Ectodermal cell (in vitro differentiated cells): ENCODE measurements at regions not wholly inside any gene's neighbourhood (a gene's known extent, or its start where the extent isn't known, plus 50 kb on each side); places are given as distances from the start of the nearest gene placed in this dataset.

Experiments
- H3K27ac ChIP-seq: 2 replicates; pipeline ENCODE4 v1.7.0; 2013; ENCODE audit warnings: mild to moderate bottlenecking, low read depth, low read length; ENCODE audit not compliant: insufficient read depth, poor library complexity, severe bottlenecking
- H3K27me3 ChIP-seq: 2 replicates; pipeline ENCODE4 v1.7.0; 2013; ENCODE audit warnings: mild to moderate bottlenecking, low read length; ENCODE audit not compliant: insufficient read depth, control insufficient read depth, poor library complexity, severe bottlenecking
- H3K36me3 ChIP-seq: one replicate; pipeline ENCODE4 v1.7.0; 2013; ENCODE audit warnings: low read length; ENCODE audit not compliant: control insufficient read depth, insufficient read depth
- H3K4me1 ChIP-seq: one replicate; pipeline ENCODE4 v1.7.0; 2013; ENCODE audit warnings: low read length; ENCODE audit not compliant: control insufficient read depth, insufficient read depth
- H3K4me3 ChIP-seq: 2 replicates; pipeline ENCODE4 v1.7.0; 2013; ENCODE audit warnings: low read depth, low read length, control low read depth; ENCODE audit not compliant: insufficient read depth
- H3K9me3 ChIP-seq: 2 replicates; pipeline ENCODE4 v1.7.0; 2013; ENCODE audit warnings: mild to moderate bottlenecking, low read length, moderate library complexity; ENCODE audit not compliant: control insufficient read depth
- WGBS, 2 experiments: methylation state at CpG; one replicate each; pipeline ENCODE4 v1.1.7; 2013; ENCODE audit warnings: missing lambda C conversion rate in 2 of 2; 5-methylcytosine and 5-hydroxymethylcytosine counted together

GRCh38 chr10:57314046-57314445, 953.0 kb upstream of the ZWINT start:
- Histone ChIP-seq H3K27ac (no peak overlapping the region), H3K4me3 (no peak overlapping the region), H3K4me1 (no peaks in the 10 kb centered on the region), H3K36me3 (no peaks in the 10 kb centered on the region), H3K9me3 (no peaks in the 10 kb centered on the region), H3K27me3 (no peaks in the 10 kb centered on the region)

- Histone ChIP-seq H3K27ac (no peak overlapping the region), H3K9me3 (no peaks in the 10 kb centered on the region), H3K4me3 (no peak overlapping the region), H3K27me3 (no peaks in the 10 kb centered on the region), H3K4me1 (no peaks in the 10 kb centered on the region), H3K36me3 (no peaks in the 10 kb centered on the region)
- WGBS, 2 experiments = 50 to 66% methylated on average over 1 to 2 of the region's 3 CpGs
Measured at GRCh38 chr10:57303566-57303965, 942.5 kb upstream of the ZWINT start.

- Histone ChIP-seq H3K4me1 (no peaks in the 10 kb centered on the region), H3K9me3 (no peaks in the 10 kb centered on the region), H3K27me3 (no peaks in the 10 kb centered on the region), H3K27ac (no peak overlapping the region), H3K4me3 (no peak overlapping the region), H3K36me3 (no peaks in the 10 kb centered on the region)
- 100% methylated on average over 2 of the region's 3 CpGs for WGBS, 2 experiments
Measured at GRCh38 chr10:57300718-57301117, 939.7 kb upstream of the ZWINT start.

- Histone ChIP-seq H3K9me3 (no peaks in the 10 kb centered on the region), H3K27me3 (no peaks in the 10 kb centered on the region), H3K4me1 (no peaks in the 10 kb centered on the region), H3K36me3 (no peaks in the 10 kb centered on the region), H3K4me3 (no peak overlapping the region), H3K27ac (no peak overlapping the region)
- 97 to 100% methylated on average over 1 of the region's 1 CpG for WGBS, 2 experiments
Measured at GRCh38 chr10:57294698-57295097, 933.6 kb upstream of the ZWINT start.

DNA sequence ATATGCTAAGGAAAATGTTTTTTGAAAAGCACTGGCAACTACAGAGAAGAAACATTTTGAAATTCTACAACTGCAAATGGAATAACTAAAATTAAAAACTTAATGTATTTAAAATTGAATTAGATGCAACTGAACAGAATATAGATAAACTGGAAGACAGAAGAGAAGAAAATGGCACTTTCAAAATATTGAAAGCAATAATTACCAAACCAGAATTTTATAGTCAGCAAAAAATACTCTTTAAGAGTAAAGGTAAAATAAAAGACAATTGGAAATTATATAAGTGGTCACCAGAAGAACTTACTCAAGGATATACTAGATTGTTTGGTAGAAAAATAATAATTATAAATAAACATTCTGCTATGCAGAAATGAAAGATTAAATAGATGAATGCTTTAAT, 927.7 kb upstream of the ZWINT start:
- Histone ChIP-seq H3K4me1 (no peaks in the 10 kb centered on the region), H3K27me3 (no peaks in the 10 kb centered on the region), H3K4me3 (no peak overlapping the region), H3K9me3 (no peaks in the 10 kb centered on the region), H3K27ac (no peak overlapping the region), H3K36me3 (no peaks in the 10 kb centered on the region)

- Histone ChIP-seq H3K4me3 (no peak overlapping the region), H3K4me1 (no peaks in the 10 kb centered on the region), H3K27ac (no peak overlapping the region), H3K9me3 (no peaks in the 10 kb centered on the region), H3K27me3 (no peaks in the 10 kb centered on the region), H3K36me3 (no peaks in the 10 kb centered on the region)
- 82 to 89% methylated on average over 3 of the region's 3 CpGs for WGBS, 2 experiments
Measured at GRCh38 chr10:57262892-57263291, 901.8 kb upstream of the ZWINT start.

DNA sequence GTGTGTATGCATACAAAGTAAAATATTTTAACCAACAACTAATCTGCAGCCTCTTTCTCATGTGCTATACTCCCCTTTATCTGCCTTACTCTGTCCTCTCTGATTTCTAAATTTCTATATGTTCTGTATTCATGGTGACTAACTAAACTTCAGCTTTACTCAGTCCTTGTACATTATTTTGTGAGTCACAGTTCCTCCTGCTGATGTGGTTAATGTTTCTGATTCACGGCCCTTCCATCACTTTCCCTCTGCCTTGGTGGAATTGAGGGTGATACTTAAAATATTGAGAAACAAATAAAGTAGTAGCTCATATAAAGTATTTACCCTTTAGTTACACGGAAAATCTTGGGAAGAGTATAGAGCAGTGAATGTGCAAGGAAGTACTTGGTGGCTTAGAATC, 899.1 kb upstream of the ZWINT start:
- Histone ChIP-seq H3K9me3 (no peaks in the 10 kb centered on the region), H3K4me3 (no peak overlapping the region), H3K27ac (no peak overlapping the region), H3K4me1 (no peaks in the 10 kb centered on the region), H3K36me3 (no peaks in the 10 kb centered on the region), H3K27me3 (no peaks in the 10 kb centered on the region)
- WGBS, 2 experiments = 90% methylated on average over 2 of the region's 2 CpGs; no CpG with 5 or more reads in 1 of the 2 experiments

DNA sequence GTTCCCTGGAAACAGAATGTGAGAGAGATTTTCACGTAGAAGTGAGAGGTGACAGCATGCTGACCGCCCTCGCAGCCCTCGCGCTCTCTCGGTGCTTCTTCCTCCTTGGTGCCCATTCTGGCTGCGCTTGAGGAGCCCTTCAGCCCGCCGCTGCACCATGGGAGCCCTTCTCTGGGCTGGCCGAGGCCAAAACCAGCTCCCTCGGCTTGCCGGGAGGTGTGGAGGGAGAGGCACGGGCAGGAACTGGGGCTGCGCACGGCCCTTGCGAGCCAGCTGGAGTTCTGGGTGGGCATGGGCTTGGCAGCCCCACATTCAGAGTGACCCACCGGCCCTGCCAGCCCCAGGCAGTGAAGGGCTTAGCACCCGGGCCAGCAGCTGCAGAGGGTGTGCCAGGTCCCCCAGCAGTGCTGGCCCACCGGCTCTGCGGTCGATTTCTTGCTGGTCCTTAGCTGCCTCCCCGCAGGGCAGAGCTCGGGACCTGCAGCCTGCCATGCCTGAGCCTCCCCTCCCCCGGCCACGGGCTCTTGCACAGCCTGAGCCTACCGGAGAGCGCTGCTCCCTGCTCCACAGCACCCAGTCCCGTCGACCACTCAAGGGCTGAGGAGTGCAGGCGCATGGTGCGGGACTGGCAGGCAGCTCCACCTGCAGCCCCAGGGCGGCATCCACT, 888.7 kb upstream of the ZWINT start:
- Histone ChIP-seq H3K4me1 (no peaks in the 10 kb centered on the region), H3K27me3 (no peaks in the 10 kb centered on the region), H3K27ac (no peak overlapping the region), H3K9me3 (no peaks in the 10 kb centered on the region), H3K36me3 (no peaks in the 10 kb centered on the region), H3K4me3 (no peak overlapping the region)
- 94 to 95% methylated on average over 32 of the region's 32 CpGs for WGBS, 2 experiments

DNA sequence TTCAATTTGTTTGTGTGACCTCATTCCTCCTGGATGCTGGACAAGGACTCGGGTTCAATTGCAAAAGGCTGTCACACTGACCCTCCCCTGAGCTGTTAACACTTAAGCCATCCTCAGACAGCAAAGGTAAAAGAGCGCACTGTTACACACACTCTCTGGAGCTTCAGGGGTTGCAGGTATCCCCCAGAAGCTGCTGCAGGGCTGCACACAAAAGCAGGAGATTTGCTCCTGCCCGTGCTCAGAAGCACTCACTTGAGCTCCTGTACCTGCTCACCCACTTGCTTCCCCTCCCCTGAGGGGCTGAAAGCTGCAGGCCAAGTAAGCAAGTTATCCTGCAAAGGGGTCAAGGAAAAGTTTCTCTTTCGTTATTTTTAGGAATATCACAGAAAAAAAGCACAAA, 886.2 kb upstream of the ZWINT start:
- Histone ChIP-seq H3K27ac (no peak overlapping the region), H3K4me1 (no peaks in the 10 kb centered on the region), H3K9me3 (no peaks in the 10 kb centered on the region), H3K4me3 (no peak overlapping the region), H3K36me3 (no peaks in the 10 kb centered on the region), H3K27me3 (no peaks in the 10 kb centered on the region)
- WGBS, 2 experiments = 61% methylated on average over 4 of the region's 4 CpGs

DNA sequence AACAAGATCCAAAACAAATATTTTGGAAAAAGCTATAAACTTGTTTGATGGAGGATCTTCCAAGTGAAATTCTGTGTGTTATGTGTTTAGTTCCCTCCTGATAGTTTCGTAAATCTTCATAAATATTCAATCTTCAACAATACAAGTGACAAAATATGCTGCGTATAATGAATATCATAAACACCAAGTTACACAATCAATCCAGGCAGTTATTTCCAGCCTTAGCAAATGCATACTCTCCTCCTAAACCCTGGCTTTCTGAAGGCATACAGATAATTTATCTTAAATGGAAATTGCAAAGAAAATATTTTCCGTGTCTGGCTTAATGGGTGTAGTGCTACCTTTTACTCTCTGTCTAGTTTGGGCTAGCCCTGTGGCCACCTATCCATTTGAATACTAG, 864.9 kb upstream of the ZWINT start:
- Histone ChIP-seq H3K4me1 (peaks cover 2% of the 10 kb centered on the region), H3K27me3 (no peaks in the 10 kb centered on the region), H3K4me3 (no peak overlapping the region), H3K36me3 (no peaks in the 10 kb centered on the region), H3K27ac (no peak overlapping the region), H3K9me3 (no peaks in the 10 kb centered on the region)
- WGBS, 2 experiments = 96 to 97% methylated on average over 3 of the region's 3 CpGs

GRCh38 chr10:57224811-57225210, 863.8 kb upstream of the ZWINT start:
- Histone ChIP-seq H3K27me3 (no peaks in the 10 kb centered on the region), H3K4me1 (peaks cover 2% of the 10 kb centered on the region), H3K27ac (no peak overlapping the region), H3K4me3 (no peak overlapping the region), H3K36me3 (no peaks in the 10 kb centered on the region), H3K9me3 (no peaks in the 10 kb centered on the region)
- WGBS, 2 experiments = 52 to 67% methylated on average over 1 to 2 of the region's 2 CpGs
